MM.1S (cell line): ENCODE measurements at regions not wholly inside any gene's neighbourhood (a gene's known extent, or its start where the extent isn't known, plus 50 kb on each side); places are given as distances from the start of the nearest gene placed in this dataset.

Experiments
- DNase-seq: peaks from one replicate; pipeline ENCODE4 v3.0.0-alpha.2; 2015
- H2AFZ ChIP-seq: fragments of 300-600 bp; sonication (generic); 2 replicates; pipeline ENCODE4 v1.6.0; 2016; ENCODE audit warnings: antibody characterized with exemption, low read length
- H3F3A ChIP-seq: fragments of 300-600 bp; sonication (generic); 2 replicates; pipeline ENCODE4 v1.6.1; 2016; ENCODE audit warnings: mild to moderate bottlenecking, antibody characterized with exemption, low read length, moderate library complexity, mixed read lengths; ENCODE audit not compliant: insufficient read depth
- H3K27ac ChIP-seq: fragments of 300-600 bp; sonication (generic); 2 replicates; pipeline ENCODE4 v1.5.1; 2016; ENCODE audit warnings: mild to moderate bottlenecking, low read length
- H3K27me3 ChIP-seq: fragments of 300-600 bp; sonication (generic); replicated peaks from 2 replicates; pipeline ENCODE4 v1.6.0; 2016; ENCODE audit warnings: low read length; ENCODE audit not compliant: insufficient read depth
- H3K36me3 ChIP-seq: fragments of 300-600 bp; sonication (generic); replicated peaks from 2 replicates; pipeline ENCODE4 v1.6.1; 2016; ENCODE audit warnings: mild to moderate bottlenecking, low read length, mixed read lengths; ENCODE audit not compliant: insufficient read depth
- H3K4me1 ChIP-seq: fragments of 300-600 bp; sonication (generic); 2 replicates; pipeline ENCODE4 v1.6.1; 2016; ENCODE audit warnings: low read length, mixed read lengths
- H3K4me2 ChIP-seq: fragments of 300-600 bp; sonication (generic); 2 replicates; pipeline ENCODE4 v1.6.0; 2016; ENCODE audit warnings: low read depth, low read length
- H3K4me3 ChIP-seq: fragments of 300-600 bp; sonication (generic); 2 replicates; pipeline ENCODE4 v1.5.1; 2016; ENCODE audit warnings: low read length, mixed read lengths
- H3K79me2 ChIP-seq: fragments of 300-600 bp; sonication (generic); 2 replicates; pipeline ENCODE4 v1.6.1; 2016; ENCODE audit warnings: mixed run types, low read length, mixed read lengths
- H3K9ac ChIP-seq: fragments of 300-600 bp; sonication (generic); 2 replicates; pipeline ENCODE4 v1.6.1; 2016; ENCODE audit warnings: low read length, mixed read lengths
- H3K9me2 ChIP-seq: fragments of 300-600 bp; sonication (generic); replicated peaks from 2 replicates; pipeline ENCODE4 v1.6.1; 2016; ENCODE audit warnings: mild to moderate bottlenecking, low read length, mixed read lengths; ENCODE audit not compliant: insufficient read depth
- H3K9me3 ChIP-seq: fragments of 300-600 bp; sonication (generic); replicated peaks from 2 replicates; pipeline ENCODE4 v1.6.1; 2016; ENCODE audit warnings: mild to moderate bottlenecking, low read length, mixed read lengths; ENCODE audit not compliant: insufficient read depth
- H4K20me1 ChIP-seq: fragments of 300-600 bp; sonication (generic); 2 replicates; pipeline ENCODE4 v1.6.1; 2016; ENCODE audit warnings: mild to moderate bottlenecking, low read length, moderate library complexity, mixed read lengths; ENCODE audit not compliant: insufficient read depth
- CTCF ChIP-seq: fragments of 300-600 bp; sonication (generic); IDR thresholded peaks from 2 replicates; pipeline ENCODE4 v1.5.1; 2016; ENCODE audit warnings: antibody characterized with exemption, low read length, mixed read lengths
- EZH2 ChIP-seq: fragments of 300-600 bp; sonication (generic); optimal IDR thresholded peaks from 2 replicates; pipeline ENCODE3; 2017; ENCODE audit warnings: low read depth, mild to moderate bottlenecking, antibody characterized with exemption, low read length, mixed read lengths
- EZH2phosphoT487 ChIP-seq: fragments of 300-600 bp; sonication (generic); IDR thresholded peaks from 2 replicates; pipeline ENCODE4 v1.6.1; 2018; ENCODE audit warnings: antibody characterized with exemption, low read length

GRCh38 chr5:174610968-174611367, 113.4 kb upstream of the MSX2 start:
- no peak for DNase-seq
- Histone ChIP-seq H2AFZ (no peak overlapping the region), H3K9me3 (no peaks in the 10 kb centered on the region), H4K20me1 (no peaks in the 10 kb centered on the region), H3K4me3 (no peak overlapping the region), H3K9me2 (no peaks in the 10 kb centered on the region), H3K4me2 (no peak overlapping the region), H3K27me3 (no peaks in the 10 kb centered on the region), H3K9ac (no peak overlapping the region), H3F3A (no peaks in the 10 kb centered on the region), H3K4me1 (no peaks in the 10 kb centered on the region), H3K27ac (no peak overlapping the region), H3K36me3 (no peaks in the 10 kb centered on the region), H3K79me2 (no peaks in the 10 kb centered on the region)
- TF ChIP-seq EZH2phosphoT487 = no peak
- TF ChIP-seq CTCF = no peak
- no peak for TF ChIP-seq EZH2

- Histone ChIP-seq H3K9me3 (no peaks in the 10 kb centered on the region), H3K4me3 (no peak overlapping the region), H2AFZ (no peak overlapping the region), H3K79me2 (no peaks in the 10 kb centered on the region), H3K4me2 (no peak overlapping the region), H3K27me3 (no peaks in the 10 kb centered on the region), H3K9me2 (no peaks in the 10 kb centered on the region), H4K20me1 (no peaks in the 10 kb centered on the region), H3K27ac (no peak overlapping the region), H3K9ac (no peak overlapping the region), H3F3A (no peaks in the 10 kb centered on the region), H3K4me1 (no peaks in the 10 kb centered on the region), H3K36me3 (no peaks in the 10 kb centered on the region)
- TF ChIP-seq EZH2 (no peak), CTCF (no peak), EZH2phosphoT487 (no peak)
- DNase-seq = no peak
These were observed 111.7 kb upstream of the MSX2 start for GRCh38 chr5:174612686-174613085.

GRCh38 chr5:174614500-174615135, 109.8 kb upstream of the MSX2 start:
- no peaks in the 10 kb centered on the region for H3K79me2 ChIP-seq
- no peak for DNase-seq
- no peaks in the 10 kb centered on the region for H3F3A ChIP-seq
- H3K4me3 ChIP-seq = no peak overlapping the region
- no peaks in the 10 kb centered on the region for H4K20me1 ChIP-seq
- no peak overlapping the region for H3K9ac ChIP-seq
- no peaks in the 10 kb centered on the region for H3K27me3 ChIP-seq
- H3K9me2 ChIP-seq = no peaks in the 10 kb centered on the region
- no peak overlapping the region for H2AFZ ChIP-seq
- H3K4me1 ChIP-seq = no peaks in the 10 kb centered on the region
- no peak overlapping the region for H3K4me2 ChIP-seq
- TF ChIP-seq EZH2phosphoT487 (no peak), EZH2 (no peak), CTCF (no peak)
- no peaks in the 10 kb centered on the region for H3K36me3 ChIP-seq
- no peaks in the 10 kb centered on the region for H3K9me3 ChIP-seq
- no peak overlapping the region for H3K27ac ChIP-seq
